HepG2 (cell line): ENCODE measurements at regions not wholly inside any gene's neighbourhood (a gene's known extent, or its start where the extent isn't known, plus 50 kb on each side); places are given as distances from the start of the nearest gene placed in this dataset.

Source experiments
- ATAC-seq: fragments of 200-7000 bp; cut with Tn5 transposase; 3 replicates; pipeline ENCODE4 v1.9.1; 2020; ENCODE audit warnings: mild to moderate bottlenecking, moderate library complexity
- BruUV-seq: library from RNA; stranded (reverse); fragments of 400-500 nt; replicated peaks from 2 replicates; lab custom pipeline; 2021; lab: Mats Ljungman, UMichigan
- CTCF ChIA-PET: fragments of 300-600 bp; formaldehyde crosslinking; extraction: SDS; loops from one replicate; lab custom pipeline; 2021; ENCODE audit warnings: low total read pairs, inconsistent platforms, low intra/inter-chr PET ratio; lab: Yijun Ruan, JAX
- POLR2A ChIA-PET: fragments of 350-600 bp; sonication (Branson Sonifier 250); formaldehyde crosslinking; loops from one replicate; lab custom pipeline; 2020; ENCODE audit warnings: antibody characterized with exemption, inconsistent platforms; lab: Yijun Ruan, JAX
- DNase-seq: peaks from one replicate; pipeline ENCODE4 v3.0.0-alpha.2; 2015; ENCODE audit warnings: low spot score
- FAIRE-seq: peaks from 3 replicates; lab custom pipeline; 2011; peaks lifted over from hg19 to GRCh38; lab: Jason Lieb, UNC
- H2AFZ ChIP-seq: one replicate; pipeline ENCODE4 v1.6.1; 2011; ENCODE audit warnings: low read length, inconsistent platforms
- H3K27ac ChIP-seq: fragments of 300-600 bp; 3 replicates; pipeline ENCODE4 v1.8.0; 2011; ENCODE audit warnings: mixed run types, mild to moderate bottlenecking, mixed read lengths, low read length, inconsistent platforms; ENCODE audit not compliant: insufficient read depth; ENCODE audit errors: extremely low read length
- H3K27me3 ChIP-seq, 2 experiments: fragments of 200-600 bp in 1 of 2; 2 replicates in 1 of 2; 3 replicates in 1 of 2; pipeline versions ENCODE4 v1.6.0 to v1.8.0; 2011; ENCODE audit warnings: low read length in 2 of 2, mild to moderate bottlenecking in 2 of 2, moderate library complexity in 2 of 2, inconsistent platforms in 1 of 2; ENCODE audit not compliant: insufficient read depth in 2 of 2, control insufficient read depth in 1 of 2
- H3K36me3 ChIP-seq, 2 experiments: fragments of 200-600 bp in 1 of 2; replicated peaks in 1 of 2; 2 replicates in 1 of 2; 3 replicates in 1 of 2; pipeline versions ENCODE4 v1.5.1 to v1.8.0; 2011; ENCODE audit warnings: low read length in 2 of 2, inconsistent platforms in 1 of 2; ENCODE audit not compliant: insufficient read depth in 2 of 2, control insufficient read depth in 1 of 2
- H3K4me1 ChIP-seq: 2 replicates; pipeline ENCODE4 v1.5.1; 2012; ENCODE audit warnings: low read length, inconsistent platforms; ENCODE audit not compliant: insufficient read depth
- H3K4me2 ChIP-seq: 2 replicates; pipeline ENCODE4 v1.6.0; 2011; ENCODE audit warnings: low read depth, low read length, inconsistent platforms
- H3K4me3 ChIP-seq, 3 experiments: fragments of 200-600 bp in 1 of 3; sonication (generic), shearing (Covaris generic) in 1 of 3; replicated peaks in 1 of 3; 2 replicates each; pipeline ENCODE4 v1.5.1; 2011 to 2016; ENCODE audit warnings: low read length in 3 of 3, inconsistent platforms in 2 of 3, low read depth in 2 of 3, mild to moderate bottlenecking in 2 of 3, control low read depth in 1 of 3, mixed read lengths in 1 of 3; ENCODE audit not compliant: insufficient read depth in 1 of 3
- H3K79me2 ChIP-seq: one replicate; pipeline ENCODE4 v1.6.1; 2011; ENCODE audit warnings: low read length, inconsistent platforms; ENCODE audit not compliant: insufficient read depth
- H3K9ac ChIP-seq: 2 replicates; pipeline ENCODE4 v1.6.0; 2011; ENCODE audit warnings: mild to moderate bottlenecking, low read depth, low read length, inconsistent platforms; ENCODE audit not compliant: insufficient read depth
- H3K9me3 ChIP-seq: 2 replicates; pipeline ENCODE4 v1.5.1; 2012; ENCODE audit warnings: mild to moderate bottlenecking, low read length
- H4K20me1 ChIP-seq: 2 replicates; pipeline ENCODE4 v1.6.0; 2011; ENCODE audit warnings: inconsistent platforms, mild to moderate bottlenecking, low read length, moderate library complexity; ENCODE audit not compliant: insufficient read depth
- CC2D1A ChIP-seq: sonication (generic); formaldehyde crosslinking; IDR thresholded peaks from 2 replicates; pipeline ENCODE4 v1.8.1; 2023; ENCODE audit warnings: mild to moderate bottlenecking, missing genetic modification reagents
- CCAR2 ChIP-seq: fragments of 200-400 bp; formaldehyde crosslinking; optimal IDR thresholded peaks from 2 replicates; pipeline ENCODE3; 2018; ENCODE audit warnings: low read depth, mild to moderate bottlenecking, low read length, moderate library complexity
- NFIC ChIP-seq: IDR thresholded peaks from 2 replicates; pipeline ENCODE4 v1.6.1; 2012; ENCODE audit warnings: mild to moderate bottlenecking, low read length, inconsistent platforms
- NONO ChIP-seq, 2 experiments: fragments of 450-650 bp in 1 of 2; sonication (generic) in 1 of 2; formaldehyde crosslinking in 1 of 2; IDR thresholded peaks in 1 of 2; conservative IDR thresholded peaks in 1 of 2; 2 replicates each; pipeline versions ENCODE4 v1.6.1 to v1.8.0; 2017 to 2022; ENCODE audit warnings: mild to moderate bottlenecking in 1 of 2, missing genetic modification reagents in 1 of 2, moderate library complexity in 1 of 2
- NR1H2 ChIP-seq: sonication (generic); formaldehyde crosslinking; IDR thresholded peaks from 2 replicates; pipeline ENCODE4 v1.8.1; 2022; ENCODE audit warnings: low read depth, missing genetic modification reagents, borderline replicate concordance
- RNF2 ChIP-seq: fragments of 450-650 bp; conservative IDR thresholded peaks from 2 replicates; pipeline ENCODE4 v1.6.1; 2016; ENCODE audit warnings: low read depth
- SP1 ChIP-seq, 2 experiments: fragments of 450-650 bp in 1 of 2; sonication (generic) in 1 of 2; formaldehyde crosslinking in 1 of 2; IDR thresholded peaks; 2 replicates each; pipeline versions ENCODE4 v1.4.0 to v1.6.1; 2016 to 2020; ENCODE audit warnings: missing genetic modification reagents in 1 of 2
- ZNF10 ChIP-seq: sonication (generic); formaldehyde crosslinking; IDR thresholded peaks from 2 replicates; pipeline ENCODE4 v1.4.0; 2020; ENCODE audit warnings: mild to moderate bottlenecking, low read depth, missing genetic modification reagents, borderline replicate concordance
- ZNF329 ChIP-seq: sonication (generic); formaldehyde crosslinking; IDR thresholded peaks from 2 replicates; pipeline ENCODE4 v1.9.0; 2021; ENCODE audit warnings: low read depth, mild to moderate bottlenecking, missing genetic modification reagents
- ZNF530 ChIP-seq: sonication (generic); formaldehyde crosslinking; IDR thresholded peaks from 2 replicates; pipeline ENCODE4 v1.5.0; 2020; ENCODE audit warnings: low read depth, mild to moderate bottlenecking, missing genetic modification reagents
- ZNF780A ChIP-seq: sonication (generic); formaldehyde crosslinking; IDR thresholded peaks from 2 replicates; pipeline ENCODE4 v1.8.0; 2022; ENCODE audit warnings: mild to moderate bottlenecking, missing genetic modification reagents, moderate library complexity
- WGBS: methylation state at CpG from one replicate; pipeline ENCODE4 v1.1.6; 2017; ENCODE audit warnings: low lambda C conversion rate; 5-methylcytosine and 5-hydroxymethylcytosine counted together
- in situ Hi-C: cut with HindIII; loops from 2 replicates; pipeline ENCODE4 v1.10.0; 2017; ENCODE audit warnings: low pct_unique_long_range_greater_than_20kb; ENCODE audit not compliant: extremely low pct_ligation_motif_present
- intact Hi-C: fragments of 100-400 bp; cut with micrococcal nuclease; formaldehyde crosslinking; loops from one replicate; pipeline ENCODE4 v1.10.0; 2022; ENCODE audit not compliant: unreplicated experiment
- TF ChIP-seq, protein P1 (sequence below): sonication (generic); formaldehyde crosslinking; IDR thresholded peaks from 2 replicates; pipeline ENCODE4 v1.5.1; 2020; ENCODE audit warnings: missing genetic modification reagents, mild to moderate bottlenecking, borderline replicate concordance
- TF ChIP-seq, protein P2 (sequence below): sonication (generic); formaldehyde crosslinking; IDR thresholded peaks from 2 replicates; pipeline ENCODE4 v1.5.0; 2020; ENCODE audit warnings: missing genetic modification reagents
- TF ChIP-seq, protein P3 (sequence below): IDR thresholded peaks from 2 replicates; pipeline ENCODE4 v1.6.1; 2016; ENCODE audit warnings: missing compliant biosample characterization, missing genetic modification reagents, borderline replicate concordance

DNA sequence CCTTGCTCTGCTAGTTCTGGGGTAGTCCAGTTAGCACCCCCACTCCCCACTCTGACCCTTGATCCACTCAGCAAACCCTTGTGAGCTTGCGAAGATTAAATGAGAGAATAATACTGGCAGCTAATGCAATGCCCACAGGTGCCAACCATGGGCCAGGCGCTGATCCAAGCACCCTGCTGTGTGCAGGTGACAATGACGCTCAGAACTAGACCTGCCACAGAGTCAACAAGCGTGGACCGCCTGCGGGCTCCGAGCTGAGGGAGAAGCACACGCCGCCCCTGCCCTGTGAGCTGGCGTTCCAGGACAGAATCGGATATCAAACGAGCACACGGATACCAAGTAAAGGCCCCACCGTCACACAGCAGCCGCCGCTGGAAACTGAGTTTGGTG is 129.2 kb downstream of the FAM53A start:
- no peak for FAIRE-seq
- in situ Hi-C loops, result no loop called here
- no peak overlapping the region for H3K4me2 ChIP-seq
- H3K9me3 ChIP-seq, result no peaks in the 10 kb centered on the region
- no peak for ATAC-seq
- CTCF ChIA-PET, result no interaction called here
- intact Hi-C loops, result no loop called here
- H3K79me2 ChIP-seq, result no peaks in the 10 kb centered on the region
- no peak for DNase-seq
- no peak overlapping the region for H3K4me3 ChIP-seq
- whole genome bisulfite sequencing, result 0% methylated on average over 2 of the region's 16 CpGs
- no TSS peak for BruUV-seq
- H3K4me1 ChIP-seq, result no peaks in the 10 kb centered on the region
- POLR2A ChIA-PET, result no interaction called here
- no peaks in the 10 kb centered on the region for H3K36me3 ChIP-seq
- H3K27ac ChIP-seq, result no peak overlapping the region
- 0 out of 2 replicates have a peak, but pooled peaks cover 3% of the 10 kb centered on the region for H4K20me1 ChIP-seq
- H3K9ac ChIP-seq, result no peak overlapping the region
- no peak overlapping the region for H2AFZ ChIP-seq
- H3K27me3 ChIP-seq, result peaks cover 16 to 75% of the 10 kb centered on the region in 2 experiments
- TF ChIP-seq ZNF530 (CRISPR knock-in tag), result no peak
- no peak for TF ChIP-seq ZNF10 (CRISPR knock-in tag)
- TF ChIP-seq, protein P1, sequence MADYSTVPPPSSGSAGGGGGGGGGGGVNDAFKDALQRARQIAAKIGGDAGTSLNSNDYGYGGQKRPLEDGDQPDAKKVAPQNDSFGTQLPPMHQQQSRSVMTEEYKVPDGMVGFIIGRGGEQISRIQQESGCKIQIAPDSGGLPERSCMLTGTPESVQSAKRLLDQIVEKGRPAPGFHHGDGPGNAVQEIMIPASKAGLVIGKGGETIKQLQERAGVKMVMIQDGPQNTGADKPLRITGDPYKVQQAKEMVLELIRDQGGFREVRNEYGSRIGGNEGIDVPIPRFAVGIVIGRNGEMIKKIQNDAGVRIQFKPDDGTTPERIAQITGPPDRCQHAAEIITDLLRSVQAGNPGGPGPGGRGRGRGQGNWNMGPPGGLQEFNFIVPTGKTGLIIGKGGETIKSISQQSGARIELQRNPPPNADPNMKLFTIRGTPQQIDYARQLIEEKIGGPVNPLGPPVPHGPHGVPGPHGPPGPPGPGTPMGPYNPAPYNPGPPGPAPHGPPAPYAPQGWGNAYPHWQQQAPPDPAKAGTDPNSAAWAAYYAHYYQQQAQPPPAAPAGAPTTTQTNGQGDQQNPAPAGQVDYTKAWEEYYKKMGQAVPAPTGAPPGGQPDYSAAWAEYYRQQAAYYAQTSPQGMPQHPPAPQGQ (CRISPR knock-in tag), result no peak
- no peak for TF ChIP-seq NONO (IDR thresholded peaks at IDR 0.05)
- no peak for TF ChIP-seq NONO (CRISPR knock-in tag; conservative IDR thresholded peaks at IDR 0.05)
- no peak for TF ChIP-seq NFIC
- TF ChIP-seq SP1 (IDR thresholded peaks at IDR 0.05), result no peak
- TF ChIP-seq SP1 (CRISPR knock-in tag; IDR thresholded peaks at IDR 0.05), result no peak
- TF ChIP-seq CCAR2, result no peak
- no peak for TF ChIP-seq NR1H2
- TF ChIP-seq, protein P2, sequence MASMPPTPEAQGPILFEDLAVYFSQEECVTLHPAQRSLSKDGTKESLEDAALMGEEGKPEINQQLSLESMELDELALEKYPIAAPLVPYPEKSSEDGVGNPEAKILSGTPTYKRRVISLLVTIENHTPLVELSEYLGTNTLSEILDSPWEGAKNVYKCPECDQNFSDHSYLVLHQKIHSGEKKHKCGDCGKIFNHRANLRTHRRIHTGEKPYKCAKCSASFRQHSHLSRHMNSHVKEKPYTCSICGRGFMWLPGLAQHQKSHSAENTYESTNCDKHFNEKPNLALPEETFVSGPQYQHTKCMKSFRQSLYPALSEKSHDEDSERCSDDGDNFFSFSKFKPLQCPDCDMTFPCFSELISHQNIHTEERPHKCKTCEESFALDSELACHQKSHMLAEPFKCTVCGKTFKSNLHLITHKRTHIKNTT, result no peak
- no peak for TF ChIP-seq ZNF329 (CRISPR knock-in tag)
- TF ChIP-seq ZNF780A (CRISPR knock-in tag), result no peak
- TF ChIP-seq, protein P3, sequence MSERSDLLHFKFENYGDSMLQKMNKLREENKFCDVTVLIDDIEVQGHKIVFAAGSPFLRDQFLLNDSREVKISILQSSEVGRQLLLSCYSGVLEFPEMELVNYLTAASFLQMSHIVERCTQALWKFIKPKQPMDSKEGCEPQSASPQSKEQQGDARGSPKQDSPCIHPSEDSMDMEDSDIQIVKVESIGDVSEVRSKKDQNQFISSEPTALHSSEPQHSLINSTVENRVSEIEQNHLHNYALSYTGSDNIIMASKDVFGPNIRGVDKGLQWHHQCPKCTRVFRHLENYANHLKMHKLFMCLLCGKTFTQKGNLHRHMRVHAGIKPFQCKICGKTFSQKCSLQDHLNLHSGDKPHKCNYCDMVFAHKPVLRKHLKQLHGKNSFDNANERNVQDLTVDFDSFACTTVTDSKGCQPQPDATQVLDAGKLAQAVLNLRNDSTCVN (CRISPR knock-in tag), result no peak
- TF ChIP-seq CC2D1A (CRISPR knock-in tag), result no peak
- no peak for TF ChIP-seq RNF2
